Activated effector memory CD4-positive, alpha-beta T cell treated with Interleukin-2 at 50 U/mL for 16 hours (primary cell): ENCODE measurements at regions not wholly inside any gene's neighbourhood (a gene's known extent, or its start where the extent isn't known, plus 50 kb on each side); places are given as distances from the start of the nearest gene placed in this dataset.

Experiments
- DNase-seq: peaks from one replicate; pipeline ENCODE4 v3.0.0-alpha.2; 2020

DNA sequence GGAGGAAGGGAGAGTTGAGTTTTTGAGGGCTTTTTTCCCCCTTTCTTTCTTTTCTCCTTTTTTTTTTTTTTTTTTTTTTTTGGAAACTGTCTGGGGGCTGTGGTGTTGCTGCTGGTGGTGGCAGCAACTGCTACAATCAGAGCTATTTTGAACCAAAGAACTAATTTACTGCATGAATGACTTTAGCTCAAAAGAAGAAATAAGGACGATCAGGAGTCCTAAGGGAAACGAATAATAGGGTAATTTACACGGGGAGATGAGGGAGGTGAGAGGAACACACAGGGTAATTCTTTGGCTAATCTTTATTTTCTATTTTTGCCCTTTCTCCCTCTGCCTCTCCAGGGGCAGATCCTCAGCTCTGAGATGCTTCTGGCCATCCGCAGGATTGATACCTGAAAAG is 119.8 kb downstream of the TMEM132E start:
- DNase-seq = no peak

DNA sequence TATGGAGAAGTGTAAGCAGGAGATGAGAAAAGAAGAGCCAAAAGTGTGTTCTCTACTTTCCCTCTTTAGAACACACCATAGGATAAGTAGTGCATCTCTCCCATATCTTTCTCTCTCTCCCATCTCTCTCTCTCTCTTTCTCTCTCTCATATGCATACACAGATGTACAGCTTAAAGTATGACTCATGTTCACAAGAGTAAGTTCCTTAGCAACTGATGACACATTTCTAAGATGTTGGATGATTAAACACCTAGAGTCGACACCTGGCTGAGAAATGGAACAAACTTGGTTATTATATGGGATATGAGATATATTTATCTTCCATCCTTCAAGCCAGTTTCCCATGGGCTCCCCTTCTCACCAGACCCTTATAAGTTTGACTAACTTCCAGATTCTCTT is 113.5 kb downstream of the TMEM132E start:
- no peak for DNase-seq
